GM10266 (cell line): ENCODE measurements at regions not wholly inside any gene's neighbourhood (a gene's known extent, or its start where the extent isn't known, plus 50 kb on each side); places are given as distances from the start of the nearest gene placed in this dataset.
"Not testable (repeated sequence)": the region's sequence is repeated elsewhere in the genome, so short reads cannot be mapped to it uniquely, and the experiment has no call there.

Experiments used
- DNase-seq: peaks from one replicate; pipeline ENCODE4 v3.0.0; 2012; ENCODE audit errors: extremely low spot score
- CTCF ChIP-seq: IDR thresholded peaks from 2 replicates; pipeline ENCODE4 v1.5.1; 2012; ENCODE audit warnings: mild to moderate bottlenecking, low read depth; ENCODE audit not compliant: control insufficient read depth, insufficient read depth; ENCODE audit errors: missing control alignments

GRCh38 chr15:50857763-50858162, 50.7 kb upstream of the AP4E1 start:
- no peak for DNase-seq
- TF ChIP-seq CTCF = no peak

- no peak for TF ChIP-seq CTCF
- DNase-seq = peak; percentile 26
These were observed 53.6 kb upstream of the AP4E1 start for GRCh38 chr15:50854601-50855490.

- DNase-seq = no peak
- no peak for TF ChIP-seq CTCF
These were observed 58.5 kb upstream of the AP4E1 start for GRCh38 chr15:50850003-50850402.

- no peak for TF ChIP-seq CTCF
- no peak for DNase-seq
These were observed 60.1 kb upstream of the AP4E1 start for GRCh38 chr15:50848349-50848748.

GRCh38 chr15:50845181-50845580, 63.3 kb upstream of the AP4E1 start:
- not testable (repeated sequence) for DNase-seq

- DNase-seq = no peak
These were observed 68.0 kb upstream of the AP4E1 start for GRCh38 chr15:50840520-50840919.

GRCh38 chr15:50837256-50837770, 71.2 kb upstream of the AP4E1 start:
- no peak for TF ChIP-seq CTCF
- no peak for DNase-seq

More at GRCh38 chr15:50840520-50840919, 68.0 kb upstream of the AP4E1 start:
- no peak for TF ChIP-seq CTCF
